Neural cell (in vitro differentiated cells): ENCODE measurements at regions not wholly inside any gene's neighbourhood (a gene's known extent, or its start where the extent isn't known, plus 50 kb on each side); places are given as distances from the start of the nearest gene placed in this dataset.

Source experiments
- CTCF ChIP-seq: fragments of 450-650 bp; IDR thresholded peaks from 2 replicates; pipeline ENCODE4 v1.5.1; 2014; ENCODE audit warnings: antibody characterized with exemption, mild to moderate bottlenecking, moderate library complexity; ENCODE audit not compliant: poor library complexity, severe bottlenecking
- EP300 ChIP-seq: fragments of 450-650 bp; conservative IDR thresholded peaks from 2 replicates; pipeline ENCODE4 v1.6.1; 2014; ENCODE audit warnings: antibody characterized with exemption, mild to moderate bottlenecking, moderate library complexity; ENCODE audit not compliant: poor library complexity, severe bottlenecking
- EZH2 ChIP-seq: fragments of 200-600, 300-800 bp; shearing (Covaris generic), sonication (generic); IDR thresholded peaks from 2 replicates; pipeline ENCODE4 v1.6.1; 2014; ENCODE audit warnings: antibody characterized with exemption, low read length, borderline replicate concordance, mild to moderate bottlenecking; ENCODE audit not compliant: insufficient read depth, poor library complexity, severe bottlenecking
- MXI1 ChIP-seq: fragments of 450-650 bp; conservative IDR thresholded peaks from 2 replicates; pipeline ENCODE4 v1.6.1; 2014; ENCODE audit warnings: antibody characterized with exemption, mild to moderate bottlenecking; ENCODE audit not compliant: poor library complexity, severe bottlenecking
- POLR2AphosphoS5 ChIP-seq: IDR thresholded peaks from 2 replicates; pipeline ENCODE4 v1.6.1; 2012
- RAD21 ChIP-seq: fragments of 450-650 bp; conservative IDR thresholded peaks from 2 replicates; pipeline ENCODE4 v1.6.1; 2014; ENCODE audit warnings: antibody characterized with exemption, mild to moderate bottlenecking, moderate library complexity
- REST ChIP-seq: IDR thresholded peaks from 2 replicates; pipeline ENCODE4 v1.6.1; 2012; ENCODE audit warnings: borderline replicate concordance
- SMC3 ChIP-seq: fragments of 450-650 bp; conservative IDR thresholded peaks from 2 replicates; pipeline ENCODE4 v1.6.1; 2014; ENCODE audit warnings: antibody characterized with exemption, mild to moderate bottlenecking, moderate library complexity; ENCODE audit not compliant: poor library complexity
- TAF1 ChIP-seq: IDR thresholded peaks from 2 replicates; pipeline ENCODE4 v1.6.1; 2012; ENCODE audit warnings: low read depth

GRCh38 chr2:41441958-41442357, 605.9 kb upstream of the PKDCC start:
- TF ChIP-seq CTCF (no peak), MXI1 (no peak), TAF1 (no peak), EZH2 (no peak), POLR2AphosphoS5 (no peak), REST (no peak), EP300 (no peak), RAD21 (no peak), SMC3 (no peak)
